Rectal smooth muscle tissue (tissue), 1 donor: ENCODE measurements at regions not wholly inside any gene's neighbourhood (a gene's known extent, or its start where the extent isn't known, plus 50 kb on each side); places are given as distances from the start of the nearest gene placed in this dataset.
"Not testable (repeated sequence)": the region's sequence is repeated elsewhere in the genome, so short reads cannot be mapped to it uniquely, and the experiment has no call there.

Source experiments
- H3K27ac ChIP-seq: one replicate; pipeline ENCODE4 v1.7.0; 2013; ENCODE audit warnings: low read depth, low read length, inconsistent platforms
- H3K27me3 ChIP-seq: one replicate; pipeline ENCODE4 v1.7.0; 2013; ENCODE audit warnings: low read length; ENCODE audit not compliant: control insufficient read depth, insufficient read depth
- H3K36me3 ChIP-seq: one replicate; pipeline ENCODE4 v1.7.0; 2013; ENCODE audit warnings: low read length; ENCODE audit not compliant: control insufficient read depth, insufficient read depth
- H3K4me1 ChIP-seq: one replicate; pipeline ENCODE4 v1.7.0; 2013; ENCODE audit warnings: low read length; ENCODE audit not compliant: control insufficient read depth, insufficient read depth
- H3K4me3 ChIP-seq: one replicate; pipeline ENCODE4 v1.7.0; 2013; ENCODE audit warnings: low read length
- H3K9ac ChIP-seq: one replicate; pipeline ENCODE4 v1.7.0; 2013; ENCODE audit warnings: low read length

DNA sequence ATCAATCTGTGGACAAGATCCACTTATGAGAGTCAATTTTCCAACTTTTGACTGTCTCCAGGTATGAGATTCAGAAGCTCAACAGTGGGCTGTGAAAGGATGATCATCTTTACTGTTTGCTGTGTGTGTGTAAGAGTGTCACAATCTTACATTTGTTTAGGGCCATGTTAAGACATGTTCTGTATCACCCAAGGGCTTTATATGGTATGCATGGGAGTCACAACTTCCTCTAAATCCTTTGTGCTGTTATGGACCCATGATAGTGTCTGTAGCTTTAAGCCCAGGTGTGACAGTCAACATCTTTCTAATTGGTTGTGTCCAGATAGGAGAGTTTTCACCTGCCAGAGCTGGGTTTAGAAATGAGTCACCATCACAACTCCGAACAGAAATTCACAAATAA, 70.2 kb downstream of the ZNF726 start:
- not testable (repeated sequence) for H3K4me1 ChIP-seq, H3K27me3 ChIP-seq, H3K27ac ChIP-seq, H3K9ac ChIP-seq, H3K36me3 ChIP-seq, H3K4me3 ChIP-seq

- H3K36me3 ChIP-seq, result no peaks in the 10 kb centered on the region
Measured at GRCh38 chr19:23986623-23987022, 71.9 kb downstream of the ZNF726 start.

GRCh38 chr19:23991170-23991569, 76.5 kb downstream of the ZNF726 start:
- no peaks in the 10 kb centered on the region for H3K4me1 ChIP-seq
- H3K4me3 ChIP-seq, result no peak overlapping the region
- no peak overlapping the region for H3K27ac ChIP-seq
- H3K27me3 ChIP-seq, result no peaks in the 10 kb centered on the region
- H3K36me3 ChIP-seq, result no peaks in the 10 kb centered on the region
- no peak overlapping the region for H3K9ac ChIP-seq

More at GRCh38 chr19:23986623-23987022, 71.9 kb downstream of the ZNF726 start:
- no peaks in the 10 kb centered on the region for H3K4me1 ChIP-seq
- H3K9ac ChIP-seq, result no peak overlapping the region
- H3K27me3 ChIP-seq, result no peaks in the 10 kb centered on the region
- H3K4me3 ChIP-seq, result no peak overlapping the region
- no peak overlapping the region for H3K27ac ChIP-seq

- Histone ChIP-seq H3K27me3 (no peaks in the 10 kb centered on the region), H3K4me3 (no peak overlapping the region), H3K4me1 (no peaks in the 10 kb centered on the region), H3K27ac (no peak overlapping the region), H3K9ac (no peak overlapping the region), H3K36me3 (no peaks in the 10 kb centered on the region)
Measured at GRCh38 chr19:23992348-23992747, 77.7 kb downstream of the ZNF726 start.

- no peaks in the 10 kb centered on the region for H3K4me1 ChIP-seq
- H3K36me3 ChIP-seq, result no peaks in the 10 kb centered on the region
- H3K27ac ChIP-seq, result no peak overlapping the region
- H3K4me3 ChIP-seq, result no peak overlapping the region
- H3K9ac ChIP-seq, result no peak overlapping the region
- no peaks in the 10 kb centered on the region for H3K27me3 ChIP-seq
Measured at GRCh38 chr19:23993440-23993839, 78.8 kb downstream of the ZNF726 start.

- Histone ChIP-seq H3K4me3 (no peak overlapping the region), H3K27me3 (no peaks in the 10 kb centered on the region), H3K4me1 (no peaks in the 10 kb centered on the region), H3K9ac (no peak overlapping the region), H3K36me3 (no peaks in the 10 kb centered on the region), H3K27ac (no peak overlapping the region)
Measured at GRCh38 chr19:23996549-23996948, 81.9 kb downstream of the ZNF726 start.

- H3K4me1 ChIP-seq, result no peaks in the 10 kb centered on the region
- H3K9ac ChIP-seq, result no peak overlapping the region
- no peak overlapping the region for H3K4me3 ChIP-seq
Measured at GRCh38 chr19:23998568-23998967, 83.9 kb downstream of the ZNF726 start.

DNA sequence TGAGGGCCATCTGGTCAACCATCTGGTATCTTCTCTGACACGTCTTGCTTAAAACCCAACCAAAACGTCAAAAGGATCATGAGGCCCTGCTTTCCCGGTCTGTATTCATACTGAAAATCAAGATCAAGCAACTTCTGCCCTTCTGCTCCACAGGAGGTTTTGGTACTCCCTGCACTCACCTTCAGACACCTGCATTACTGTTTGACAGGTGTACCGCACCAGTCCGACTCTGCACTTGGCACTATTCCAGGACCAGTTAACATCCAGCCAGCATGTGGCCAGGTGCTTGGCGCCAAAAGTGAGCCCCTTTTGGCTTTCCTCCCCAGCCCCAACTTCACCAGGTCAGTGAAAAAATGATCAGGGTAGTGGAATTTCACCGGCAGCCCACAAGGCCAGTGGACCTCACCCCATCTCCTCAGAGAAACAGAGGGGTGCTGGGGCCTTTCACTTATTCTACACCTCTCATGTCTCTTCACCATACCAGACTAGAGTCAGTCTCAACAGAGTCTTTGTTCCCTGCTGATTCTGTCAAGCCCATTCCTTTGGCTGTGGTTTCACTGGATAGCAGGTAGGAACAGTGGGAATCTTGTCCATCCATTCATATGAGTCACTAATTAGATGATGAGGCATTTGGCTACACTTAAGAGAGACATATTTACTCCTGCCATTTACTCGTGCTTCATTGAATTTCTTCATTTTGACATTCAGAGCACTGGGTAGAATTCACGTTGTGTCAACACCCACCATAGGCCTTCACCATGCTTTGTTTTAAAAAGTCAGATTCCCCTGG, 85.3 kb downstream of the ZNF726 start:
- Histone ChIP-seq H3K4me1 (no peaks in the 10 kb centered on the region), H3K9ac (no peak overlapping the region), H3K27ac (no peak overlapping the region), H3K27me3 (no peaks in the 10 kb centered on the region), H3K36me3 (no peaks in the 10 kb centered on the region), H3K4me3 (no peak overlapping the region)

More at GRCh38 chr19:23998568-23998967, 83.9 kb downstream of the ZNF726 start:
- no peak overlapping the region for H3K27ac ChIP-seq
- no peaks in the 10 kb centered on the region for H3K36me3 ChIP-seq
- no peaks in the 10 kb centered on the region for H3K27me3 ChIP-seq

GRCh38 chr19:24000656-24001055, 86.0 kb downstream of the ZNF726 start:
- no peak overlapping the region for H3K27ac ChIP-seq
- no peak overlapping the region for H3K9ac ChIP-seq
- H3K27me3 ChIP-seq, result no peaks in the 10 kb centered on the region
- no peak overlapping the region for H3K4me3 ChIP-seq
- no peaks in the 10 kb centered on the region for H3K4me1 ChIP-seq
- H3K36me3 ChIP-seq, result no peaks in the 10 kb centered on the region

GRCh38 chr19:24002256-24002945, 84.6 kb upstream of the ZNF254 start:
- no peak overlapping the region for H3K27ac ChIP-seq

GRCh38 chr19:24003537-24003936, 83.5 kb upstream of the ZNF254 start:
- Histone ChIP-seq H3K27ac (no peak overlapping the region), H3K36me3 (no peaks in the 10 kb centered on the region), H3K4me1 (no peaks in the 10 kb centered on the region), H3K27me3 (no peaks in the 10 kb centered on the region), H3K9ac (no peak overlapping the region), H3K4me3 (no peak overlapping the region)

More at GRCh38 chr19:24002256-24002945, 84.6 kb upstream of the ZNF254 start:
- H3K4me3 ChIP-seq, result no peak overlapping the region
- H3K4me1 ChIP-seq, result no peaks in the 10 kb centered on the region
- H3K27me3 ChIP-seq, result no peaks in the 10 kb centered on the region
- no peak overlapping the region for H3K9ac ChIP-seq
- H3K36me3 ChIP-seq, result no peaks in the 10 kb centered on the region

DNA sequence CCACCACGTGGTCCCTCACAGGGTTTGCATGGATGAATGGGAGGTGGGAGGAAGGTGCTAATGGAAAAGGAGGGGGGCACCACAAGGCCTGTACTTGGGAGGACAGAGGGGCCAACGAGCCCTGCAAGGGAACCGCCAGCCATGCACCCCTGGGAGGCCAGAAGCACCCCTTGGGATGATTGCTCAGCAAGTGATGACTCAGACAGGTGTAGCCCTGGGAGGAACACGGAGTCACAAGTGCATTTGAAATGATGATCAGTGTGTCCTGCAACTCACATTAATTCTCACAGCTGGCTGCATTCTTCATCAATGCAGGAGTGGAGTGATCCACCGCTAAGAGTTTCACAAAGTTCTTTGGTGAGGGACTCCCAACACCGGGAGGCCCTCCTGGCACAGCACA, 82.8 kb upstream of the ZNF254 start:
- H3K4me3 ChIP-seq, result no peak overlapping the region
- no peaks in the 10 kb centered on the region for H3K27me3 ChIP-seq
- H3K36me3 ChIP-seq, result no peaks in the 10 kb centered on the region
- H3K27ac ChIP-seq, result no peak overlapping the region
- no peaks in the 10 kb centered on the region for H3K4me1 ChIP-seq
- H3K9ac ChIP-seq, result no peak overlapping the region
